Uterus (tissue), 2 donors: ENCODE measurements at regions not wholly inside any gene's neighbourhood (a gene's known extent, or its start where the extent isn't known, plus 50 kb on each side); places are given as distances from the start of the nearest gene placed in this dataset.

Source experiments
- POLR2A ChIP-seq, 2 donors: fragments of 450-650 bp; IDR thresholded peaks; one replicate each; pipeline ENCODE4 v1.6.1; 2016; ENCODE audit warnings: antibody characterized with exemption in 2 of 2, mild to moderate bottlenecking in 1 of 2, moderate library complexity in 1 of 2
- TF ChIP-seq, protein P1 (sequence below), 4 experiments: fragments of 200-600 bp in 2 of 4; fragments of 450-650 bp in 2 of 4; sonication (generic) in 2 of 4; IDR thresholded peaks; one replicate each; pipeline ENCODE4 v1.5.1; 2016 to 2019; ENCODE audit warnings: antibody characterized with exemption in 4 of 4, mild to moderate bottlenecking in 2 of 4, moderate library complexity in 1 of 4

DNA sequence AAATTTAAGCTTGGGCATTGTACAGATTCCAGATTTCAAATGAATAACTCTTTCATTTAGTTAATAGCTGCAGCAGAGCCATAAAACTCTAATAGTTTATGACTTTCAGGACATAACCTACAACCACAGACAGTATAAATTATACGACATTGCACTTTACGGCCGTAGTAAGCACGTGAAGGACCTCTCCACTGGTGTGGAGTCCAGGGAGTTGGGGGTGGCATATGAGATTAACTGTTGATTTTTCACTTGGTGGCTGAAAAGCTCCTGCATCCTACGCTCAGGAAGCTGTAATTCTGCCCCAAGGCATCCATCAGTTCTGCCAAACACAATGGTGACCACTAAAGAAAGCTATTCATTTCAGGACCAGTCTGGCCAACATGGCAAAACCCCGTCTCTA, 376.2 kb downstream of the SOX11 start:
- TF ChIP-seq, protein P1, sequence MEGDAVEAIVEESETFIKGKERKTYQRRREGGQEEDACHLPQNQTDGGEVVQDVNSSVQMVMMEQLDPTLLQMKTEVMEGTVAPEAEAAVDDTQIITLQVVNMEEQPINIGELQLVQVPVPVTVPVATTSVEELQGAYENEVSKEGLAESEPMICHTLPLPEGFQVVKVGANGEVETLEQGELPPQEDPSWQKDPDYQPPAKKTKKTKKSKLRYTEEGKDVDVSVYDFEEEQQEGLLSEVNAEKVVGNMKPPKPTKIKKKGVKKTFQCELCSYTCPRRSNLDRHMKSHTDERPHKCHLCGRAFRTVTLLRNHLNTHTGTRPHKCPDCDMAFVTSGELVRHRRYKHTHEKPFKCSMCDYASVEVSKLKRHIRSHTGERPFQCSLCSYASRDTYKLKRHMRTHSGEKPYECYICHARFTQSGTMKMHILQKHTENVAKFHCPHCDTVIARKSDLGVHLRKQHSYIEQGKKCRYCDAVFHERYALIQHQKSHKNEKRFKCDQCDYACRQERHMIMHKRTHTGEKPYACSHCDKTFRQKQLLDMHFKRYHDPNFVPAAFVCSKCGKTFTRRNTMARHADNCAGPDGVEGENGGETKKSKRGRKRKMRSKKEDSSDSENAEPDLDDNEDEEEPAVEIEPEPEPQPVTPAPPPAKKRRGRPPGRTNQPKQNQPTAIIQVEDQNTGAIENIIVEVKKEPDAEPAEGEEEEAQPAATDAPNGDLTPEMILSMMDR (IDR thresholded peaks at IDR 0.05), result no peak
- TF ChIP-seq POLR2A (IDR thresholded peaks at IDR 0.05), result no peak
